H1 (cell line): ENCODE measurements at regions not wholly inside any gene's neighbourhood (a gene's known extent, or its start where the extent isn't known, plus 50 kb on each side); places are given as distances from the start of the nearest gene placed in this dataset.

ENCODE experiments used
- CTCF ChIA-PET: fragments of 300-600 bp; sonication (Branson Sonifier 250); formaldehyde crosslinking; loops from one replicate; lab custom pipeline; 2021; ENCODE audit not compliant: partially characterized antibody; lab: Charles Lee
- POLR2A ChIA-PET: fragments of 300-600 bp; sonication (Branson Sonifier 250); formaldehyde crosslinking; loops from one replicate; lab custom pipeline; 2021; ENCODE audit warnings: inconsistent platforms; ENCODE audit not compliant: partially characterized antibody; lab: Charles Lee
- DNase-seq, 2 experiments: peaks; one replicate each; pipeline versions ENCODE4 v3.0.0 to v3.0.0-alpha.2; 2010 to 2022; ENCODE audit warnings: low spot score in 2 of 2, low read depth in 1 of 2, mixed read lengths in 1 of 2
- FAIRE-seq: peaks from 2 replicates; lab custom pipeline; 2011; peaks lifted over from hg19 to GRCh38; lab: Jason Lieb, UNC
- H2AFZ ChIP-seq: 2 replicates; pipeline ENCODE4 v1.8.1; 2012; ENCODE audit warnings: low read length, inconsistent platforms
- H2AK5ac ChIP-seq: 2 replicates; pipeline ENCODE4 v1.6.1; 2013; ENCODE audit warnings: low read depth, low read length
- H2BK120ac ChIP-seq: replicated peaks from 2 replicates; pipeline ENCODE3; 2013; ENCODE audit warnings: low read depth, low read length, inconsistent platforms
- H2BK12ac ChIP-seq: 2 replicates; pipeline ENCODE4 v1.6.1; 2013; ENCODE audit warnings: low read depth, low read length
- H2BK15ac ChIP-seq: 2 replicates; pipeline ENCODE4 v1.6.1; 2013; ENCODE audit warnings: low read length
- H2BK20ac ChIP-seq: 2 replicates; pipeline ENCODE4 v1.6.1; 2013; ENCODE audit warnings: low read length
- H2BK5ac ChIP-seq: 2 replicates; pipeline ENCODE4 v1.6.1; 2013; ENCODE audit warnings: low read depth, low read length
- H3K14ac ChIP-seq: 2 replicates; pipeline ENCODE4 v1.6.1; 2013; ENCODE audit warnings: inconsistent platforms; ENCODE audit not compliant: insufficient read length
- H3K18ac ChIP-seq: 2 replicates; pipeline ENCODE4 v1.6.1; 2013; ENCODE audit warnings: low read length; ENCODE audit errors: extremely low read depth
- H3K23ac ChIP-seq: 2 replicates; pipeline ENCODE4 v1.6.1; 2013; ENCODE audit warnings: inconsistent platforms; ENCODE audit not compliant: insufficient read length
- H3K23me2 ChIP-seq: 2 replicates; pipeline ENCODE4 v1.6.1; 2013; ENCODE audit warnings: low read depth, low read length
- H3K27ac ChIP-seq: 2 replicates; pipeline ENCODE4 v1.6.1; 2011; ENCODE audit warnings: low read depth, low read length, inconsistent platforms
- H3K27me3 ChIP-seq, 4 experiments: replicated peaks in 1 of 4; 1 replicate in 1 of 4; 2 replicates in 3 of 4; pipeline versions ENCODE4 v1.6.1 to v1.8.1; 2011 to 2013; ENCODE audit warnings: low read length in 3 of 4, mild to moderate bottlenecking in 3 of 4, inconsistent platforms in 2 of 4, mixed read lengths in 2 of 4, moderate library complexity in 1 of 4; ENCODE audit not compliant: control insufficient read depth in 3 of 4, insufficient read depth in 3 of 4; ENCODE audit errors: extremely low read depth in 1 of 4
- H3K36me3 ChIP-seq, 4 experiments: 2 replicates each; pipeline versions ENCODE4 v1.6.1 to v1.8.1; 2011 to 2013; ENCODE audit warnings: mild to moderate bottlenecking in 4 of 4, low read length in 3 of 4, moderate library complexity in 2 of 4, control low read depth in 1 of 4, inconsistent platforms in 1 of 4; ENCODE audit not compliant: insufficient read depth in 4 of 4, control insufficient read depth in 2 of 4
- H3K4ac ChIP-seq: replicated peaks from 2 replicates; pipeline ENCODE3; 2013; ENCODE audit warnings: low read length, low read depth, mixed read lengths, inconsistent platforms; ENCODE audit not compliant: insufficient read length
- H3K4me1 ChIP-seq, 4 experiments: replicated peaks in 1 of 4; 1 replicate in 1 of 4; 2 replicates in 3 of 4; pipeline versions ENCODE4 v1.6.1 to v1.8.1; 2011 to 2013; ENCODE audit warnings: low read length in 3 of 4, inconsistent platforms in 2 of 4, mixed read lengths in 1 of 4; ENCODE audit not compliant: insufficient read depth in 4 of 4, control insufficient read depth in 3 of 4
- H3K4me2 ChIP-seq, 2 experiments: 2 replicates each; pipeline versions ENCODE4 v1.6.1 to v1.8.1; 2011 to 2013; ENCODE audit warnings: low read depth in 2 of 2, low read length in 2 of 2, control low read depth in 1 of 2, inconsistent platforms in 1 of 2, mild to moderate bottlenecking in 1 of 2; ENCODE audit not compliant: insufficient read depth in 1 of 2
- H3K4me3 ChIP-seq, 4 experiments: fragments of 200-600, 300-600 bp in 1 of 4; sonication (generic), shearing (Covaris generic), sonication (Bioruptor Twin) in 1 of 4; 2 replicates each; pipeline versions ENCODE4 v1.5.1 to v1.8.1; 2011 to 2016; ENCODE audit warnings: low read length in 4 of 4, low read depth in 3 of 4, control low read depth in 2 of 4, inconsistent platforms in 2 of 4, mild to moderate bottlenecking in 2 of 4, mixed read lengths in 1 of 4, moderate library complexity in 1 of 4; ENCODE audit not compliant: insufficient read depth in 2 of 4; ENCODE audit errors: extremely low read depth in 1 of 4
- H3K56ac ChIP-seq: replicated peaks from 2 replicates; pipeline ENCODE3; 2013; ENCODE audit warnings: low read depth, mild to moderate bottlenecking, mixed read lengths, low read length, inconsistent platforms; ENCODE audit not compliant: insufficient read length
- H3K79me1 ChIP-seq: 2 replicates; pipeline ENCODE4 v1.6.1; 2013; ENCODE audit warnings: low read depth, low read length, control low read depth
- H3K79me2 ChIP-seq, 2 experiments: 2 replicates each; pipeline versions ENCODE4 v1.6.1 to v1.8.1; 2012 to 2013; ENCODE audit warnings: low read length in 2 of 2, mild to moderate bottlenecking in 2 of 2, inconsistent platforms in 1 of 2; ENCODE audit not compliant: insufficient read depth in 2 of 2, control insufficient read depth in 1 of 2
- H3K9ac ChIP-seq, 4 experiments: replicated peaks in 1 of 4; 1 replicate in 1 of 4; 2 replicates in 3 of 4; pipeline versions ENCODE4 v1.6.1 to v1.8.1; 2011 to 2013; ENCODE audit warnings: low read depth in 3 of 4, low read length in 3 of 4, control low read depth in 2 of 4, mild to moderate bottlenecking in 2 of 4, moderate library complexity in 2 of 4, inconsistent platforms in 1 of 4; ENCODE audit errors: extremely low read depth in 1 of 4
- H3K9me3 ChIP-seq, 2 experiments: 2 replicates each; pipeline versions ENCODE4 v1.6.1 to v1.8.1; 2012 to 2013; ENCODE audit warnings: mild to moderate bottlenecking in 2 of 2, moderate library complexity in 2 of 2, control low read depth in 1 of 2, inconsistent platforms in 1 of 2, low read depth in 1 of 2, low read length in 1 of 2, mixed read lengths in 1 of 2; ENCODE audit not compliant: insufficient read depth in 2 of 2
- H4K20me1 ChIP-seq, 2 experiments: replicated peaks in 1 of 2; 2 replicates each; pipeline versions ENCODE3 to v1.8.1; 2011 to 2013; ENCODE audit warnings: inconsistent platforms in 2 of 2, low read length in 2 of 2, mild to moderate bottlenecking in 1 of 2; ENCODE audit not compliant: insufficient read depth in 2 of 2, control insufficient read depth in 1 of 2
- H4K5ac ChIP-seq: 2 replicates; pipeline ENCODE4 v1.6.1; 2013; ENCODE audit warnings: low read length, low read depth, mixed read lengths, inconsistent platforms; ENCODE audit not compliant: insufficient read length
- H4K8ac ChIP-seq: 2 replicates; pipeline ENCODE4 v1.8.0; 2013; ENCODE audit warnings: mild to moderate bottlenecking, moderate library complexity, low read length, inconsistent platforms; ENCODE audit not compliant: insufficient read depth; ENCODE audit errors: extremely low read depth
- H4K91ac ChIP-seq: replicated peaks from 2 replicates; pipeline ENCODE3; 2013; ENCODE audit warnings: low read length, mixed read lengths, inconsistent platforms; ENCODE audit not compliant: insufficient read length
- E2F6 ChIP-seq: IDR thresholded peaks from 2 replicates; pipeline ENCODE4 v1.6.1; 2012; ENCODE audit warnings: inconsistent platforms
- TAF1 ChIP-seq: IDR thresholded peaks from 2 replicates; pipeline ENCODE4 v1.6.1; 2011; ENCODE audit warnings: mild to moderate bottlenecking, low read depth, low read length
- TCF12 ChIP-seq: IDR thresholded peaks from 2 replicates; pipeline ENCODE4 v1.6.1; 2011; ENCODE audit warnings: low read depth, mild to moderate bottlenecking, low read length
- WGBS, 2 experiments: shearing (Covaris generic) in 1 of 2; methylation state at CpG; one replicate each; pipeline versions ENCODE4 v1.1.6 to v1.1.7; 2013 to 2015; ENCODE audit warnings: low lambda C conversion rate in 2 of 2, mixed read lengths in 2 of 2, inconsistent platforms in 1 of 2, low coverage in 1 of 2, missing lambda C conversion rate in 1 of 2; ENCODE audit not compliant: insufficient replicate concordance in 2 of 2, insufficient coverage in 1 of 2, insufficient read length in 1 of 2; ENCODE audit errors: extremely low coverage in 1 of 2, missing lambda C conversion rate in 1 of 2; 5-methylcytosine and 5-hydroxymethylcytosine counted together

DNA sequence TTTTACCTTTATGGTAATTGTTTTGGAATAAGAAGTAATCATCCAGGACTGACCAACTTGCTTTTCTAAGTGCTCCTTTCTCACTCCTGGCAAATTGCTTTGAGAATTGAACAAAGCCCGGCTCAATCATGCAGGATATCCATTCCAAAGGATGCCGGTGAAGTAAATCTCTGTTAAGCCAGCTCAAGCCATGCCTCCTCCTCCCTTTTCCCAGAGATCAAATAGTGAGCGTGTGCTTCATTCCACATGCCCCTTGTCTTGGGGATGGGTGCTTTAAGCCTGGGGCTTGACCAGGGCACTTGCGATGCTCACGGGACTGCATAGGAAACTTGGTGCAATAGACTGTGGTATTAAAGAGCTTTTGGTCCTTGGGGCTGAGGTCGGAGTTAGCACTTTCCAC is 90.7 kb downstream of the UTP18 start:
- no peak overlapping the region for H2BK120ac ChIP-seq
- H4K20me1 ChIP-seq, result no peaks in the 10 kb centered on the region
- no peaks in the 10 kb centered on the region for H3K23me2 ChIP-seq
- TF ChIP-seq TCF12 (no peak), E2F6 (no peak), TAF1 (no peak)
- CTCF ChIA-PET, result interaction anchor here (1.0 to 1.6 kb wide), 2 partner anchors 21 to 234 kb away, joined by 4 to 5 read pairs; no protein-coding TSS in a partner anchor
- H3K18ac ChIP-seq, result no peak overlapping the region
- H3K79me2 ChIP-seq, result no peaks in the 10 kb centered on the region
- no peak overlapping the region for H3K4me3 ChIP-seq
- DNase-seq (no peak), FAIRE-seq (no peak)
- no peak overlapping the region for H4K8ac ChIP-seq
- H3K36me3 ChIP-seq, result no peaks in the 10 kb centered on the region
- H2BK12ac ChIP-seq, result no peak overlapping the region
- no peak overlapping the region for H3K4me2 ChIP-seq
- H2AK5ac ChIP-seq, result no peak overlapping the region
- H4K5ac ChIP-seq, result no peak overlapping the region
- no peaks in the 10 kb centered on the region for H3K9me3 ChIP-seq
- H2AFZ ChIP-seq, result no peak overlapping the region
- no peak overlapping the region for H3K4ac ChIP-seq
- POLR2A ChIA-PET, result no interaction called here
- no peak overlapping the region for H2BK5ac ChIP-seq
- no peak overlapping the region for H2BK15ac ChIP-seq
- WGBS, 2 experiments, result 84% methylated on average over 6 of the region's 6 CpGs; no CpG with 5 or more reads in 1 of the 2 experiments
- H3K4me1 ChIP-seq, result no peaks in the 10 kb centered on the region
- no peak overlapping the region for H3K56ac ChIP-seq
- H3K79me1 ChIP-seq, result no peaks in the 10 kb centered on the region
- no peak overlapping the region for H4K91ac ChIP-seq
- no peak overlapping the region for H3K9ac ChIP-seq
- no peak overlapping the region for H2BK20ac ChIP-seq
- H3K27me3 ChIP-seq, result no peaks in the 10 kb centered on the region
- no peak overlapping the region for H3K27ac ChIP-seq
- no peak overlapping the region for H3K14ac ChIP-seq
- H3K23ac ChIP-seq, result no peak overlapping the region
